ENCODE measurements at regions not wholly inside any gene's neighbourhood (a gene's known extent, or its start where the extent isn't known, plus 50 kb on each side); places are given as distances from the start of the nearest gene placed in this dataset.

DNA sequence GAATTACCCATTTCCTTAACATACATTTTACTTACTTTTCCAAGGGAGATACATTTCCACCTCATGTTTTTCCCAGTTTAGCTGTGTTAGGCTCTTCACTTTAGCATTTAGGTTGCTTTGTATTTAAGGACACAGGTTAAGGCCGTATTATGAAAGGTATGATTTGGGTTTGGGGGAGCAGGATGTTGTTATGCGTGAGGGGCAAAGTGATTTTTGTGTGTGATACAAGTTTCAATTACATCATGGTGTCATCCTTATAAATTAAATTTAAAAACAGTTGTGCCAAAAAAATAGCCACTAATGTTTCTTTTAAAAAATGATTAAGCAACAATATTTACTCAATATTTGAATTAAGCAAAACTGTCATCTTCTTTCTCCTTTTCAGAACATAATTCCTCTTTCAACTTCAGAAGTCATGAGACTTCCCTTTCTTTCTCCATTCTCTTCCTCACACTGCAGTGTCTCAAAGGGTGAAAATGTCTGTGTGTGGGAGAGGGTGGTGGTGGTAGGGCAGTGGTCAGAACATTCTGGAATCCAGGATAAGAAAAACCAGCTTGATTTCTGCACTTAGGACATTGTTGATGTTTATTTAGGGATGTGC lies 126.2 kb downstream of the KCNRG start:
- no peak for DNase-seq
- H3K27me3 ChIP-seq (replicated peaks in 1 of 7) = no peaks in the 10 kb centered on the region
- peak overlapping the region in 1 of 8 donors; percentile 18 for H3K4me3 ChIP-seq
- TF ChIP-seq POLR2AphosphoS5 (IDR thresholded peaks at IDR 0.05) (no peak), POLR2A (IDR thresholded peaks at IDR 0.05) (no peak)
- TF ChIP-seq, protein P1, sequence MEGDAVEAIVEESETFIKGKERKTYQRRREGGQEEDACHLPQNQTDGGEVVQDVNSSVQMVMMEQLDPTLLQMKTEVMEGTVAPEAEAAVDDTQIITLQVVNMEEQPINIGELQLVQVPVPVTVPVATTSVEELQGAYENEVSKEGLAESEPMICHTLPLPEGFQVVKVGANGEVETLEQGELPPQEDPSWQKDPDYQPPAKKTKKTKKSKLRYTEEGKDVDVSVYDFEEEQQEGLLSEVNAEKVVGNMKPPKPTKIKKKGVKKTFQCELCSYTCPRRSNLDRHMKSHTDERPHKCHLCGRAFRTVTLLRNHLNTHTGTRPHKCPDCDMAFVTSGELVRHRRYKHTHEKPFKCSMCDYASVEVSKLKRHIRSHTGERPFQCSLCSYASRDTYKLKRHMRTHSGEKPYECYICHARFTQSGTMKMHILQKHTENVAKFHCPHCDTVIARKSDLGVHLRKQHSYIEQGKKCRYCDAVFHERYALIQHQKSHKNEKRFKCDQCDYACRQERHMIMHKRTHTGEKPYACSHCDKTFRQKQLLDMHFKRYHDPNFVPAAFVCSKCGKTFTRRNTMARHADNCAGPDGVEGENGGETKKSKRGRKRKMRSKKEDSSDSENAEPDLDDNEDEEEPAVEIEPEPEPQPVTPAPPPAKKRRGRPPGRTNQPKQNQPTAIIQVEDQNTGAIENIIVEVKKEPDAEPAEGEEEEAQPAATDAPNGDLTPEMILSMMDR (IDR thresholded peaks at IDR 0.05 in 8 of 11, conservative IDR thresholded peaks at IDR 0.05 in 3 of 11) = no peak
- no peaks in the 10 kb centered on the region for H3K9me3 ChIP-seq
- WGBS, 5 donors = 55 to 83% (median 71%) methylated on average over 2 of the region's 2 CpGs
- peak overlapping the region in 6 of 8 donors; percentile 45 to 79 (median 68) for H3K27ac ChIP-seq
- H3K36me3 ChIP-seq = no peaks in the 10 kb centered on the region
- peaks cover 0 to 36% (median 14%) of the 10 kb centered on the region in 6 donors for H3K4me1 ChIP-seq
- intact Hi-C loops (cut with DNase I; ENCODE audit: low total_unique reads) = no loop called here

GRCh38 chr13:50144246-50145160 lies 129.3 kb downstream of the KCNRG start:
- Histone ChIP-seq H3K36me3 (no peaks in the 10 kb centered on the region), H3K27me3 (replicated peaks in 1 of 7) (no peaks in the 10 kb centered on the region), H3K4me3 (no peak overlapping the region), H3K9me3 (no peaks in the 10 kb centered on the region), H3K27ac (peak overlapping the region in 2 of 8 donors; percentile 10 to 14), H3K4me1 (peaks cover 0 to 36% (median 14%) of the 10 kb centered on the region in 6 donors)
- TF ChIP-seq POLR2AphosphoS5 (IDR thresholded peaks at IDR 0.05) (no peak), POLR2A (IDR thresholded peaks at IDR 0.05) (no peak)
- TF ChIP-seq, protein P1 (IDR thresholded peaks at IDR 0.05 in 8 of 11, conservative IDR thresholded peaks at IDR 0.05 in 3 of 11) = no peak
- 58 to 72% (median 63%) methylated on average over 1 of the region's 1 CpG for WGBS, 5 donors
- DNase-seq = no peak
- intact Hi-C loops (cut with DNase I; ENCODE audit: low total_unique reads) = no loop called here

DNA sequence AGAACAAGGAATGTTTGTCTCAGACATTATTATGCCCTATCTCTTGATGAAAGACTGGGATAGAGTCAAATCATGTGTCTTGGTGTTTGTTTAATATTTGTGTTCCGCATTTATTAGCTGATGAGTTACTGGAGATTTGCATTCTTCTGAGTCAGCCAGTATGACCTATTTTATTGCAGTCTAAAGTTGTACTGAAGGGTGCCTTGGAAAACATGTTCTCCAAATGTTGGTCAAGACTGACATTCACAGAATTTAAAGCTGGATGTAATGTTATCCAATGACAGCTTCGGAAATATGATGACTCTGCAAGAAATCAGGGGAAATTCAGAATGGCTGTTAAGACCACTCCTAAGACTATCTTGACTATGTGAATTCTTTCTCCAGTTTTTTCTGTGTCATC lies 134.0 kb downstream of the KCNRG start:
- WGBS, 5 donors = 96 to 100% (median 97%) methylated on average over 2 of the region's 2 CpGs
- no peaks in the 10 kb centered on the region for H3K36me3 ChIP-seq
- intact Hi-C loops (cut with DNase I; ENCODE audit: low total_unique reads) = no loop called here
- TF ChIP-seq POLR2A (IDR thresholded peaks at IDR 0.05) (no peak), POLR2AphosphoS5 (IDR thresholded peaks at IDR 0.05) (no peak)
- TF ChIP-seq, protein P1 (IDR thresholded peaks at IDR 0.05 in 8 of 11, conservative IDR thresholded peaks at IDR 0.05 in 3 of 11) = no peak
- H3K27me3 ChIP-seq (replicated peaks in 1 of 7) = no peaks in the 10 kb centered on the region
- H3K4me1 ChIP-seq = peaks cover 9 to 40% (median 26%) of the 10 kb centered on the region in 6 donors
- no peak overlapping the region for H3K27ac ChIP-seq
- no peaks in the 10 kb centered on the region for H3K9me3 ChIP-seq
- DNase-seq = no peak
- no peak overlapping the region for H3K4me3 ChIP-seq

GRCh38 chr13:50149932-50150331 lies 134.7 kb downstream of the KCNRG start:
- no peaks in the 10 kb centered on the region for H3K27me3 ChIP-seq (replicated peaks in 1 of 7)
- no peak for TF ChIP-seq POLR2A (IDR thresholded peaks at IDR 0.05)
- no peak for TF ChIP-seq POLR2AphosphoS5 (IDR thresholded peaks at IDR 0.05)
- TF ChIP-seq, protein P1 (IDR thresholded peaks at IDR 0.05 in 8 of 11, conservative IDR thresholded peaks at IDR 0.05 in 3 of 11) = no peak
- H3K36me3 ChIP-seq = no peaks in the 10 kb centered on the region
- H3K27ac ChIP-seq = no peak overlapping the region
- 93 to 100% (median 93%) methylated on average over 1 of the region's 1 CpG for WGBS, 5 donors
- intact Hi-C loops (cut with DNase I; ENCODE audit: low total_unique reads) = no loop called here
- no peak for DNase-seq
- H3K4me3 ChIP-seq = no peak overlapping the region
- no peaks in the 10 kb centered on the region for H3K9me3 ChIP-seq
- peaks cover 9 to 33% (median 19%) of the 10 kb centered on the region in 6 donors for H3K4me1 ChIP-seq
